Ovary (tissue), 3 donors: ENCODE measurements at regions not wholly inside any gene's neighbourhood (a gene's known extent, or its start where the extent isn't known, plus 50 kb on each side); places are given as distances from the start of the nearest gene placed in this dataset.

ENCODE experiments used
- CTCF ChIP-seq, 3 donors: fragments of 450-650 bp in 2 of 3; fragments of 200-600 bp in 1 of 3; IDR thresholded peaks; one replicate each; pipeline versions ENCODE4 v1.5.1 to v1.8.0; 2016 to 2022; ENCODE audit warnings: antibody characterized with exemption in 3 of 3, mild to moderate bottlenecking in 1 of 3
- EP300 ChIP-seq: sonication (generic); formaldehyde crosslinking; IDR thresholded peaks from one replicate; pipeline ENCODE4 v1.6.1; 2017; ENCODE audit warnings: antibody characterized with exemption
- POLR2A ChIP-seq: fragments of 450-650 bp; IDR thresholded peaks from one replicate; pipeline ENCODE4 v1.6.1; 2017; ENCODE audit warnings: antibody characterized with exemption, mild to moderate bottlenecking, moderate library complexity
- donor health status: DM: no; HTN: no; CAD: no.

- no peak for TF ChIP-seq CTCF (IDR thresholded peaks at IDR 0.05)
- no peak for TF ChIP-seq POLR2A
- no peak for TF ChIP-seq EP300
These were observed 163.9 kb upstream of the GEMIN8 start for GRCh38 chrX:14193547-14193946.
